Mucosa of gallbladder (tissue), 1 donor: ENCODE measurements at regions not wholly inside any gene's neighbourhood (a gene's known extent, or its start where the extent isn't known, plus 50 kb on each side); places are given as distances from the start of the nearest gene placed in this dataset.

Experiments
- DNase-seq: peaks from one replicate; pipeline ENCODE4 v3.0.0-alpha.2; 2020; ENCODE audit warnings: low spot score
- donor health status: DM: no; HTN: no; CAD: no.

DNA sequence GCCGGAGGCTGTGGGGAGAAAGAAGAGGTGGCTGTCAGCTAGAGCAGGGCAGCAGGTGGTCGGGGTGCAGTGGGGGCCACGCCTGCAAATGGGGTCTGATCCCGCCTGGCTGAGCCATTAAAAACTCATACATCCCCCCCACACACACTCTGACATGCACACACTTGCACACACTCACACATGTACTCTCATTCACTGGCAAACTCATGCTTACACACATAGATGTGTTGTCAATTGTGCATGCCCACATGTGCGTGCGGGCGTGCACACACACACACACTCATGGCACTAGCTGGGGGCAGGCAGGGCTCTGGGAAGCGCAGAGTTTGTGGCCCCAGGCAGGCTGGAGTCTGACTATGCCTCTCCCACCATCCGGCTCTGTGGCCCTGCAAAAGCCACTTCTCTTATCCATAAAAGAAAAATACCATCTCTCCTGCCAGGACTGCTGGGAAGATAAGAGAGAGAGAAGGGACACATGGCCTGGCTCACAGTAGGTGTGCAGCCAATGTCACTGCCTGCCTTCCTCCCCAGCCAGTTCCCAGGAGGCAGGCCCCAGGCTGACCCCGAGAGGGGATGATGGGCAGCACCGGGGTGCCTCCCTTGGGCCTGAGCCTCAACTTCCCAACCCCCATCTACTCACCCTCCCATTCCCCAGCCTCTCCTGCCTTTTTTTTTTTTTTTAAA, 163.5 kb upstream of the LINGO1 start:
- no peak for DNase-seq

DNA sequence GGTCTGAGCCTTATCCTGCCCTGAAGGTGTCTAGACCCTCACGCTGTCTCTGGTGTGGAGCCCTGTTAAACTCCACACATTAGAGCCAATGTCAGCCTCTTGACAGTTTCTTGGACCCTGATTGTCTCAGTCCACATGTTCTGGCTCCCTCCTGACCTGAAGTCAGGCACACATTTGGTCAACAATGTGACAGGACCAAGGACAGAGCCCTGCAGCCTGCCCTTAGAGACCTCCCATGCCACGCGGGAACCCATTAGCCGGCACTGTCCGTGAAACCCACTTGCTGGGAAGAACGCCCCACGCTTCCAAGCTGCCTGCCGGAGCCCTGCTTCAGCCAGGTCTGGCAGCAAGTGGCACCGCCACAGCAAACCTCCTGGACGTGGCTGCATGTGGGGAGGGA, 162.7 kb upstream of the LINGO1 start:
- no peak for DNase-seq

DNA sequence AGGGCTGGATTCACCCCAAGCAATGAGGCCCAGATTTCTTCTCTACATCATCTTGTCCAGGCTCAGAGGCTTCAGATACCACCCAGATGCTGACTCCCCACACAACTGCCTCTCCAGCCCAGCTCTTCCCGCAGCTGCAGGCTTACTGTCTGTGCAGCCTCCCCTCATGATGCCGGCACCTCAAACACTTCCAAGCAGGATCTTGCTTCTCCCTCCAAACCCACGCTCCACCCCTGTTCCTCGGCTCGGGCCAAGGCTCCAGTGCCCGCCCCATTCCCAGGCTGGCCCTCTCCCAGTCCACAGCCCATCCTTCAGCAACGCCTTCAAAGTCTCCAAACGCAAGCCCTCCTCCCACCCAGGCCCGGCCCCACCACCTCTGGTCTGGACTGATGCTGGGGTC, 159.2 kb upstream of the LINGO1 start:
- DNase-seq: no peak

DNA sequence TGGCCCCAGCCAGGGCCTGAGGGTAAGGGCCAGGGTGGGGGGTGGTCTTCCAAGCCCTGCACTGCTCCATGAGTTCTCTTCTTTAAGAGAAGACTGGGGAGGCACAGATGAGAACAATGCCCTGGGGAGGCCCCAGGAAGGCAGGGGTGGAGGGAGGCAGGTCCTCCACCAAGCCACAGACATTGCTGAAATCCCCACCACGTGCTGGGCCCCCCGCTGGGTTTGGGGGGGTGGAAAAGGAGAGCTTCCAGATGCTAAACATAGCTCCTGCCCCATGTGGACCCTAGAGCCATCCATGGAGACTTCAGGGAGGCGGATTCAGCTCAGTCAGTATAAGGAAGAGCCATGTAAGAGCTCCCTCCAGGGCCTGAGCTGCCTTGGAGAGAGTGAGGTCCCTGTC, 157.8 kb upstream of the LINGO1 start:
- DNase-seq: no peak

DNA sequence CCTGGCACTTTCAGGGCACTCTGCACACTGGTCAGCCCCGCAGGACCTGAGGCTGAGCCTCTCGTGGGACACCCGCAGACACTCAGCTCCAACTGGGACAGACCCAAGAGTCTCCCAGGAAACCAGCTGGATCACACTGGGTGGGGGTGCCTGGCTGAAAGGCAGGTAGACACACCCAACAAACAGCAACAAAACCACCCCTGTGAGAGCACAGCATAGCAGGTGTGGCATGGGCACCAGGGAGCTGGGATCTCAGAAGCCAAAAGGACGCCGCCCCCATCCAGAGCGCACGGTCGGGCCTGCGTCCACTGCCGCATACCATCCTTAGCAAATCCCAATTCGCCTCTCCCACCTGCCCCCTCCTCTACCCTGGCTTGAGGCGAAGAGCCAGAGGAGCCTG, 154.2 kb upstream of the LINGO1 start:
- no peak for DNase-seq

DNA sequence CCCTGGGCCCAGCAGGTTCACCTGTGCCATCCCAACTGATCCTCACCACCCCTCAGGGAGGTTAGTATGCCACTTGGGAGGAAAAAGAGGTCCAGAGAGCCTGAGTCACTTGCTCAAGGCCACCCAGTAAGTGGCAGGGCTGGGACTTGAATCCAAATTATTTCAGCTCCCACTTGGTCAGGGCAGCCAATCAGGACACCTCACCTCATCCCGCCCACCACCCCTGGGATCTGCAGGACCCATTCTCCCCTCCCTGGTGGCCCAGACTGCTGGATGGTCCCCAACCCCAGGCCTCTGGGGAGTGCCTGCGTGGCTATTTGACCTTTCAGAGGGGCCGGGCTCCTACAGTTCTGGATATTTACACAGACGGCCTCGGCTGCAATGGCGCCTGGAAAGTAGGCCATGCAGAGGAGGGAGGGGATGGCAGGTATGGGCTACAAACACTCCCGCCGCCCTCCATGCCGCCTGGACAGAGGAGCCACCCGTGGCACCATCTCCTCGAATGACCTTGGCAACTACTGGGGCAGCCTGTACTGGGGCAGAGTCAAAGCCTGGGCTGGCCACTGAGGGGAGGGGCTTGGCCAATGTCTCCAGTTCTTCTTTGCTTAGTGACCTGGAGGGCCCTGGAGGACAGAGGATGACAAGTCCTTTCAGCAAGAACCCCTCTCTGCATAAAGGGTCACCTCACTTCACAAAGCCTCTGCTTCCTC, 153.6 kb upstream of the LINGO1 start:
- DNase-seq: no peak

DNA sequence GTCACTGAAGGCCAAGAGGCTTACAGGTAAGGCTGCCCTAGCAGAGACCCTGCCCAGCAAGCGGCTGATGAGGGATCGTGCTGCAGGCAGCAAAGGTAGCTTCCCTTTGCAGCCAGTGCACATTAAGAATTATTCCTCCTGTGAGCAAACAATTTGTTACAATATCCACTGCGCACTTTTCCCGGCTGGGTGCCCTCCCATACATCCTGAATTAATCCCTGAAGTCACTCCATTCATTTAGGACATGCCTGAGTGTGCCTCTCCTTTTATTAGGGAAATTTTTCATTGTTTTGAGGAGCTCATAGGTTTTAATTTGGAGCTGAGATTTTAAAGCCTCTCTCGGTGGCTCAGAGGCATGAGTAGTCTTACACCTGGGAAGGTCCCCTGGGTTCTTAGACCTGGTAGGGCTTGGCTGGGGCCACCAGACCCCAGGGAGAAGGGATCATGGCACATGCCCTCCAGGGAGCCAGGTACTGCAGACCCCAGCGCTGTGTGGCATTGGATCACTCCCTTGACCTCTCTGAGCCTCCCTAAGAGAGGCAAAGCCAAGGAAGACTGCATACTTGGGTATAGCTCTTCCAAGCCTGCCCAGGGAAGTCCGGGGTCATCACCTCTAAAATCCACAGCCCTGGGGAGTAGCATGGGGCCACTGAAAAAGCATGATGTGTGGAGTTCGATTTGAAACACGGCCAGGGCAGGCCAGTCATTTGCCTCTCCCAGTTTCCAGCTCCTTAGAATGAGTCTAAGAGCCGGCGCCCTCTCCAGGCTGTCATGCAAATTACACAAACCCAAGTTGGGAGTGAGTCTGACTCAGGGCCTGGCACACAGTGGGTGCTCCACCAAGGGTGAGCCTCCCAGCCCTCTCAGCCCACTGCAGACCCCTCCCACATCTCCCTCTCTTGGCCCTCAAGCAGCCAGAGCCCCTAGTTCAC, 151.9 kb upstream of the LINGO1 start:
- no peak for DNase-seq

DNA sequence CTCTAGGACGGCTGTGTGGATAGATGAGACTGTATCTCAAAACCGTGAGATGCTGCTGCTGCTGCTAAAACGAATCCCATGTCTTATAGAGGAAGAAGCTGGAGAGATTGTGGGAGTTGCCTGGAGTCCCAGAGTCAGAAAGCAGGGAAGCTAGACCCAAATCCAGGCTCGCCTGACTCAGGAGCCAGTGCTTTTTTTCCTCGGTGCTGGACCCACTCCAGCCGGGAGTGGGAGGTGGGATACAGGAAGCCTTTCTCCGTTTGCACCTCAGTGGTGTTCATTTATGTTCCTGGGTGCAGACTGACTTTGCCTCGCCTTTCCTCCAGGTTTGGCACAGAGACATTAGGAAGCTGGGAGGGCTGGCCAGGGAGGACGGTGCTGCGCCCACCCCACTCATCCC, 150.9 kb upstream of the LINGO1 start:
- DNase-seq: no peak

DNA sequence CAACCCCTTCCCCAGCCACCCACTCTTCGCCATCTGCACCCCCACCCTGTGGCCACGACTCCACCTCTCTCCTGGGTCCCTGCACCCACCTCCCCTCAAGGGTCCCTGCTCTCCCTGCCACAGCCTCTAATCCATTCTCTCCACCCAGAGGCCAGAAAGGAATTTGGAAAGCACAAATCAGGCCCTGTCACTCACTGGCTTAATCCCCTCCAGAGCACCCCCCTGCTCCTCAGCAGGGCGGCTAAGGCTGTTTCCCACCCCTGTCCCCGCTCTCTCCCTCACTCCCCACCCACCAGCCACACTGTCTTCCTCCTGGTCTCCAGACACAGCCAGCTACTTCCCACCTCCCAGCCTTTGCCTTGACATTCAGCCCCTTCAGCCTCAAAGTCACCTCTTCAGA, 150.0 kb upstream of the LINGO1 start:
- DNase-seq: no peak

DNA sequence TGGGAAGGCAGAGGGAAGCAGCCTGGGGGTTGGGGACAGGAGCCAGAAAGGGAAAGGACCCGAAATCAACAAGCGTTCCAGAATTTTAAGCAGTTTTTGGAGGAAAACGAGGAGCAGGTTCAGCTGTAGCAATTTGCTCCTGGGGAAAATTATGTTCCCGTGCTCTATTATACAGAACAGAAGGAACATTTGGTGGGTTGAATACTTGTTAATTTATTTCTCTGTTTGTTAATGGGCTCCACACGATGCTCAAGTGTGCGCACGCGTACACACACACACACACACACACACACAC, 149.2 kb upstream of the LINGO1 start:
- no peak for DNase-seq

DNA sequence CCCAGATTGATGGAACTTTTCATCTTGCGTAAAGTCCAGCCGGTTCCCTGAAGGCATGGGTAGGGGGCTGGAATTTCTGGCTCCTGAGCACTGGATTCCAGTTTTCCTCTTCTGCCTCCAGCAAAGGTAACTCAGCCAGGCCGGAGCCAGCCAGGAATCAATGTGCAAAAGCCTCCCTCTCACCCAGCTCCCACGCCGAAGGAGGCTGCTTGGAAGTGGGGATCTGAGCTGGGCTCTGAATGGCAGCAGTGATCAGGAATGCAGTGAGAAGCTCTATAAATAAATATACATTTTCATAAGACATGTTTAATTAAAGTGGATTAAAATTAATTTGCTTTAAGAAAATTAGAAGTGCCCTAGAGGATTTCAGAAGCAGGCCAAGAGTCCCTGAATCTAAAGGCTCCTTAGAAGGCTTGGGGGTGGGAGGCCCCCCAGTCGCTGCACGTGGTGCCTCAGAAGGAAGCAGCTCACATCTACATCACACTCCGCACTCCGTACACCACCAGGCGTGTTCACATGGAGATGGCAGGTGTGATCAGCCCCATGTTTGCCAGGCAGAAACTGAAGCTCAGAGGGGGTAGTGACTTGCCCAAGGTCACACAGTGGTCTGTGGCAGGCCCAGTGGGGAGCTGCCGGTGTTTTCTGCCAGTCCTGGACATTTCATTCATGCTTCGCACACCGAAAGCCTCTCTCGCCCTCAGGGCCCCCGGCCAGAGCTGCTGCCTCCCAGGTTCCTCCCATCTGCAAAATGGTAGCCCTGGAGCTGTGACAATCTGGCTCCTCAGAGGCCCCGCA, 148.6 kb upstream of the LINGO1 start:
- DNase-seq: no peak

DNA sequence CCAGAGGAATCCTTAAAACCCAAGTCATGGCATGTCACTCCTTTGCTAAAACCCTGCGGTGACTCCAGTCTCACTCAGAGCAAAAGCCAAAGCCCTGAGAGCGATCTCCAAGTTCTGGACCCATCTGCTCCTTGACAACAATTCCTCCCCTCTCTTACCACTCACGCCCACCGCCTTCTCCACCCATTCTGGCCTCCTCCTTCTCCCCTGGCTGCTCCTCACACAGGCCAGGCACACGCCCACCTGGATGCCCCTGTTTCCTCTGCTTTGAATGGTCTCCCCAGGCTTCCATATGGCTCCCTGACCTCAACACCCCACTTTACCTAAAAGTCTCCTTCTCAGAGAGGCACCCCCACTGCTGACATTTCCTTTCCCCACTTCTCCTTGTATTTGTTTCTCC, 146.1 kb upstream of the LINGO1 start:
- DNase-seq: no peak

DNA sequence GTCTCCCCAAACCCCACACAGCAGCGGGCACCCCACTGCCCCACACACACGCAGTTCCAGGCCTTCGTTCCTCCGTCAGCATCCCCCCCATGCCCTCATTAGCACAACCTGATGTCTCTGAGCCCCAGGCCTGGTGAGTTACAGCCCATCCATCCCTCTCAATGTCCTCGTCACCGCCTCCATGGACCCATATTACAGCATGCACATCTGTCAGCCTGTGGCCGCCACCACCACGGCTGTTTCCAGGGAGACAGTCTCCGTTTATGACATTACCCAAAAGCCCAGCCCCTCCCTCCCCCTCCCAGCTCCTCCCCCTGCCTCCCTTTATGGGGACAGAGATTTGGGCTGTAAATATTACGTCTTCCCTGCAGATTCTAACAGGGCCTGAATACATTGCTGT, 143.1 kb upstream of the LINGO1 start:
- DNase-seq: no peak

DNA sequence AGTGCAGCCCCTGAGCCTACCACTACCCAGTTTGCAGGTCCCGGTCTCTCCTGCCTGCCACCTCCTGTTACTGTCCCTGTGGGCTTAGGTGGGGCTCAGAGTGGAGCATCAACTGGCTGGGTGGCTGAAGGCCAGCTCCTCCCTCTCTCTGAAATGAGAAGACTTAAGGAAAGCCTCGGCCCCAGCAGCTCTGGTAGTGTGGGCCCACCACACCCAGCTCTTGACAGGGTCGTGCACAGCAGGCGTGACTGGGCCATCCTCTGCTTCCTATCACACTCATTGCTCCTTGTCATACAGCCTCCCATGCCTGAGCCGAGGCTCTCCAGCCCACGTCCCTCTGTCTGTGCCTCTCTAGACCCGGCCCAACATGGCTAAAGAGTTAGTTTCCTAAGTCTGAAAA, 142.7 kb upstream of the LINGO1 start:
- no peak for DNase-seq

DNA sequence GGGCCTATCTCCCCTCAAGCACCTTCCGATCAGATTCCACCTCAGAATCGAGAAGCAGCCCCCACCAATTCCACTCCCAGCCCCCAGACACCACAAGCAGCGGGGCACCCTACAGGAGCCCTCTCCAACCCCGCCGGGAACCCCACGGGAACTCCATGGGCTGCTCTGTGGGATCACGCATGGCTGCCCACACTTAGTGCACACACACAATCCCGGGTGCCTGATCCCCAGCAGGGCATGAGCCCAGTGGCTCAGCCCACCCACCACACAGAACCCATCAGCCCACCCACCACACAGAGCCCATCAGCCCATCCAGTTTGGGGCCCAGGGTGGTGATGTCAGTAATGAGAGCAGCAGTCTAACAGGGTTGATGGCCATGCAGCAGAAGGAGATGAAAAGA, 141.6 kb upstream of the LINGO1 start:
- DNase-seq: no peak

DNA sequence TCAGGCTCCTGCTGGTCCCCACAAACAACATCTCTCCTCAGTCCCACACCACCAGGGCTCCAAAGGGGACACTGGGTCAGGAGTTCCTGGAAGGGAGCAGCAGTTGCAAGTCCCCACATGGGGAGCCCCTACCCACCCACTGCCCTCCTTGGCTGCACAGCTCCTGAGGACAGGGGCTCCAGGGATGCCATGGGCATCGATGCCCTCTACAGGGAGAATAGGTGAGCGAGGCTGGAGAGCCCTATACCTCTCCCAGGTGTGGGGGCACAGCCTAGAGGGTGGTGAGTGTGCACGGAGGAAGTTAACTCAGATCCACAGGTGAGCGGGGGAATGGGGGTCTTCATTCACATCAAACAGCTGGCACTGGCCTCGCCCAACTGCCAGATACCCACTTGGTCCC, 141.2 kb upstream of the LINGO1 start:
- no peak for DNase-seq

DNA sequence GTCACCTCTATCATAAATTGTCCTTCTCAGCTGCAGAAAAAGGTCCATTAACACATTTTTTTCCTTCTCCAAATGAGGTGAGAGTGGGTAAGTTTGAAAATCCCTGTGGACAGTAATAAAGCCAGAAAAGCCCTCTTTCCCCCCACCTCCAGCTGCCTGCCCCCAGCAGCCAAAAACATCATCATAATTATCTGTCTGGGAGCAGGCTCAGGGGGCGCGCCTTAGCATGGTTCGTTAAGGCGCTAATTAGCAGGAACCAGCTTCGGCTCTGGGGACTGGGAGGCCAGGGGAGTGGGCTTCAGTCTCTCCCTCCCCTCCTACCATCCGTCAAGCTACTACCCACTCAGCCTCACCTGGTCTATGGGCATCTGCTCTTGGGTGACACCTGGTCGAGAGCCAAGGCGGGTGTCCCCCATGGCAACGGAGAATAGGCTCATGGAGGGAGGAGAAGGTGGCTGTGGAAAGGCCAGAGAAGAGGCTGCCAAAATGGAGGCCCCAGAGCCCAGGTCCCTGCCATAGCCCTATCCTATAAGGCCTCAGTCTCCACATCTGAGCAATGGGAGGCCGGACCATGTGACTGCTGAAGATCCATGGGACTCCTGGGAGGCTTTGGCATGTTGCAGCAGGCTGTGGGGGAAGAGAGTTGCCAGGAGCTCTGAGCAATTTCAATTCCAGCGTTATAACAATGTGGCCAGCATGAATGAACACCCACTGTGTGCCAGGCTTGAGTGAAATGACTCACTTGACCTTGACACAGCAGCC, 140.1 kb upstream of the LINGO1 start:
- DNase-seq: no peak

DNA sequence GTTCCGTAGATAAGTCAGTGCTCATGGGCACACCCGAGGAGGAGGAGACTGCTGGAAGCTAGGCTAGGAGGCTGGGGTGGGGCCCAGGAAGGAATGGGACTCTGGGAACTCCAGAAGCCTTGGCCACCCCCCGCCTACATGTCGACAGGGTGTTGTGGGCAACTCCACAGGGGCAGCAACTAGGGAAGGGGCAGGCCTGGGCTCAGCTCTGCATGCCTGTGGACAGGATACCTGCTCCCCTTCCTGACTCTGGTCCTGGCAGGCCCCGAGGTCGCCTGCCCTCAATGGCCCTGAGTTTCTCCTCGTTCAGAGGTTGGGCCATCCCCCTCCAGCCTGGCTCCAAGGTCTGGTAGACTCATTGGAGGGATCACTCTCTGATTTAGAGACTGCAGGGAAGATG, 138.9 kb upstream of the LINGO1 start:
- DNase-seq: no peak

DNA sequence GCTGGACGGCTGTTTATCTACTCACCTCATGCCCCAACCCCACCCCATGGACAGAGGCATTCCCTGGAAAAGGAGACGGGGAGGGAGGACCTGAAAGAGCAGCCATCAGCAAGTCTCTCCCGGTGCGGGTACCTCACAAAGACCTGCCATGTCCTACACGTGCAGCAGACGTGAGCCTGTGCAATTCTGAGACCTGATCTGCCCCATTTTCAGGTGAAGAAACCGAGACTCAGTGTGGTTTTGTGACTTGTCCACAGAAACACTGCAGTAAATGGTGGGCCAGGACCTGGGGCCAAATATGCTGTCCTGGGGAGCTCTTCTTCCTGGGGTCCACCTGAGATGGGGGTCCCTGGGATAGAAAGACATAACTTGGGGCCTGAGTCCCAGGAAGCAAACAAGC, 137.0 kb upstream of the LINGO1 start:
- DNase-seq: no peak

DNA sequence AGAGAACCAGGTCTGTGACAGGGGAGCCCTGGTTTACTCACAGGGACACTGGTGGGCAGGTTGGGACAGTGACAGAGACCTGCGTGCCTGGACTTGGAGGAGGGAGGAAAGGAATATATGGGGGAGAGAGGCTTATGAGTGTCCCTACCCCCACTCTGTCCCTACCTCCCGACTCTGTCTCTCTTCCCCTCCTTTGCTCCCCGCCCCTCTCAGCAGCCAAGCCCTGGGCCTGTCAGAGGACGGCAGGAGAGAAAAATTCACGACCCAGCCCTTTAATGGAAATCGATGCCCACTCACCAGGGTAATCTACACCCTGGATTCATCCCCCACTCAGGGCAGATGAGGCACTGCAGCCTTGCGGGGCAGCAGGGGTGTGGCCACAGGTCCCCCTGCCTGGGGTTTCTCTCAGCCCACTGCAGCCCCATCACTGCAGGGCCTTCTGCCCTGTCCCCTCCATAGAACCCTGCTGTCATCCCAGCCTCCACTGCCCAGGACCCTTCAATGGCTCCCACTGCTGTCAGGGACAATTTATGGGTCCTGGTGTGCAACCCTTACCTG, 135.9 kb upstream of the LINGO1 start:
- DNase-seq: no peak

DNA sequence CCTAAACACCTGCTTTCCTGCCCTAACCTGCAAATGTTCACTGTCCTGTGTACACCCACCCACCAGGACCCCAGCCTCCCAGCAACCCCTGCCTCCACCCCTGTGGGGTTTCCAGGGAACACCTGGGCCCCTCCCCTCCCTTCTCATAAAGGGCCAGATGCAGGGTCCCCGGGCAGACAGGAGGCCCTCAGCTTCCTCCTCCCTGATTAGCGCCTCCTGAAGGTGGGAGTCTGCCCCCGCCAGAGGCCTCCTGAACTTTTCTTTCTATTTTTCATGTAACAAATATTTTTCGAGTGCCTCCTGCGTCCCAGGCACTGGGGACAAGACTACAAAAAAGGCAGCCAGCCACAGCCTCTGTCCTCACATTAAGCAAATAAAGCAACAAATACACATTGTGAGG, 135.4 kb upstream of the LINGO1 start:
- DNase-seq: no peak
